Dendritic cell treated with granulocyte-macrophage colony-stimulating factor and Interleukin-4, amounts not matched to agents 40 ng/mL and 50 ng/mL, for 4 days (primary cell): ENCODE measurements at regions not wholly inside any gene's neighbourhood (a gene's known extent, or its start where the extent isn't known, plus 50 kb on each side); places are given as distances from the start of the nearest gene placed in this dataset.

Source experiments
- H3K27ac Mint-ChIP-seq: one replicate; pipeline ENCODE4 v1.8.0; 2022; ENCODE audit warnings: mild to moderate bottlenecking, mixed read lengths
- H3K27me3 Mint-ChIP-seq: one replicate; pipeline ENCODE4 v1.8.0; 2022; ENCODE audit warnings: mild to moderate bottlenecking, mixed read lengths
- H3K36me3 Mint-ChIP-seq: one replicate; pipeline ENCODE4 v1.8.0; 2022; ENCODE audit warnings: low read depth, mixed read lengths
- H3K4me1 Mint-ChIP-seq: one replicate; pipeline ENCODE4 v1.8.0; 2022; ENCODE audit warnings: low read depth, mixed read lengths
- H3K4me3 Mint-ChIP-seq: one replicate; pipeline ENCODE4 v1.8.0; 2022; ENCODE audit warnings: mild to moderate bottlenecking, moderate library complexity, mixed read lengths
- H3K9me3 Mint-ChIP-seq: one replicate; pipeline ENCODE4 v1.8.0; 2022; ENCODE audit warnings: mixed read lengths
- intact Hi-C: fragments of 100-400 bp; cut with micrococcal nuclease; formaldehyde crosslinking; loops from one replicate; pipeline ENCODE4 v1.15.0; 2022

DNA sequence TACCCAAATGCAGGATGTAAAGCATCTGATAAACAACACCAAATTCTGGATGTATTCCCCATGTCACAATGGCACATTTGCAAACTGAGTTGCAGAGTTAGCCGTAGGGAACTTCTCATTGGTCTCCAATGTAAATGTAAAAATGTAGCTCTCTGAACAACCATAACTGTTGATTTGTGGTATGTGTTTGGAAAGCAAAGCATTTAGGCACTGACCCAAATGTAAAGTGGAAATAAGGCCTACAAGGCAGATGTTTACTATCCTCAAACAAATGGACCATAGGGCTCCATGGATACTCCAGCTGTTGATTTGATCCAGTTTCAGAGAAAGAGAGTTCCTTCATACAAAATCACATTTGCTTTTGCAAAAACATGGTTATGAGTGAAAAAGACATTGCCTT is 223.0 kb upstream of the ELAC2 start:
- intact Hi-C loops = no loop called here
- no peaks in the 10 kb centered on the region for H3K27me3 Mint-ChIP-seq
- H3K4me1 Mint-ChIP-seq = no peaks in the 10 kb centered on the region
- H3K4me3 Mint-ChIP-seq = no peak overlapping the region
- H3K9me3 Mint-ChIP-seq = peaks cover 16% of the 10 kb centered on the region
- H3K36me3 Mint-ChIP-seq = no peaks in the 10 kb centered on the region
- no peak overlapping the region for H3K27ac Mint-ChIP-seq

DNA sequence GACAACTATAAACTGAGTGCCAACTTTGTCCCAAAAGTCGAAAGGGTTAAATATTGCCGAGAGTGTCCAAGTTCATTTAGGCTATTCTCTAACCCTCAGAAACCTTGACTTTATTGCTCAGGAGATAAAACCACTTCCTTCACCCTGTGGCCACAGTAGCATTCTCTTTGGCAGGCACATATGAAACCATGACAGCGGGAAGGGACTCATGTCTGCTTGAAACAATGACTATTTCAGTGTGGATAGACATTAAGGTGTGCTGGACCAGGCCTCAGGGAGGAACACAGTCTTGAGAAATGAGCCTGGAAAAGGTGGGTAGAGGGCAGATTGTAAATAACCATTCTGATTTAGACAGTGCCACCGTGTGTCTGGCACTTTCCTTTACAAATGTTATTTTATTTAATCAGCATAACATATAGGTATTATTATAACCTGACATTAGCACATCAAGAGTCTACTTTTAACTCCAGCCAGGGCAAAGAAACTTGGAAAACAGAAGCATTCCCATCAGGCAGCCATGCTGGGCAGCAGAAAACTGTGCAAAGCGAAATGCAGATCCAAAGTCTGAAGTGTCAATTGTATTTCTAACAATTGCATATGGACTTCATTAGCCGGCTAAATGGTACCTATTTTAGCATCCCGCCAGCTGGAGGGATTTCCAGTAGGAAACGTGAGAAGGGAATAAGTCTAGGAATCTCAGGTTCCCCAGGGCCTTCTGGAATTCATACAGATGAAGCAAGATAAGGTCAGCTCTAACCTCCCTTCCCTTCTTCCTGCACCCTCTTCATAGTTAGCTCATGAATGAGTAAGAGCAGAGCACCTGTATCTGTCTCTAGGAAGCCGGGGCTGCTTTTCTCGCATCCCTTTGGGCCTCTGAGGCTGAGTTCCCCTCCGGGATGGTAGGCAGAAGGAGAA is 212.8 kb upstream of the ELAC2 start:
- H3K27me3 Mint-ChIP-seq = no peaks in the 10 kb centered on the region
- no peaks in the 10 kb centered on the region for H3K9me3 Mint-ChIP-seq
- H3K27ac Mint-ChIP-seq = no peak overlapping the region
- H3K4me3 Mint-ChIP-seq = no peak overlapping the region
- no peaks in the 10 kb centered on the region for H3K4me1 Mint-ChIP-seq
- no peaks in the 10 kb centered on the region for H3K36me3 Mint-ChIP-seq
- intact Hi-C loops = no loop called here

DNA sequence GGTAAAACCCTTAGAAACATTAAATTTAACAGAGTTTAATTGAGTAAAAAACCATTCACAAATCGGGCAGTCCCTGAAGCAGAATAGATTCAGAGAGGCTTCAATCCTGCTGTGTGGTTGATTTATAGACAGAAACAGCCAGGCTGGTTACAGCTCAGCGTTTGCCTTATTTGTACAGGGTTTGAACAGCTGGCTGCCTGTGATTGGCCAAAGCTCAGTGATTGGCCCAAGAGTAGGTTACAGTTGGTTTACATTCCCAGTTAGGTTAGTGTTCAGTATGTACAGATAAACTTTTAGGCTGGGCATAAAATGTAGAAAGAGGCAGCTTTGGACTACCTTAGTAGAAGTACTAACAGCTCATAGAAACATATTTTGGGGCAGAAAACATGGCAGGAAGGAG is 210.4 kb upstream of the ELAC2 start:
- Mint-ChIP-seq H3K4me1 (no peaks in the 10 kb centered on the region), H3K27ac (no peak overlapping the region), H3K27me3 (no peaks in the 10 kb centered on the region), H3K4me3 (no peak overlapping the region), H3K9me3 (no peaks in the 10 kb centered on the region), H3K36me3 (no peaks in the 10 kb centered on the region)
- intact Hi-C loops = no loop called here

DNA sequence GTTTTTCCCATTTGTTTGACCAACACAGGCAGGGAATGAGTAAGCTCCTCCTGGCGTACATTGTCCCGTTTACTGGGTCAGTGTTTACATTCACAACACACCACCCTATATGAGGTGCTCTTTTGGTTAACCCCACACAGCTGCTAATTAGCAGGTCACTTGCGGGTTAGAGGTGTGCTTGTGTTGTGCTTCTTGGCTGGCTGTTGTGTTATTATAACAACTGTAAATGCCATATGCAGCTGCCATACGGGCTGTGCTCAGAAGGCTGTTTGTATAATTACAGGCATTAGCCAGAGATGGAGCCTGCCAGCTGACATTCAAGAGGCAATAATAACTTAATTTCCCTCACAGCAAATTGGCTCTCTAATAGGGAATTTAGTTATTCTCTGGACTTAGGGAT is 205.1 kb upstream of the ELAC2 start:
- Mint-ChIP-seq H3K9me3 (peaks cover 15% of the 10 kb centered on the region), H3K4me3 (no peak overlapping the region), H3K27me3 (no peaks in the 10 kb centered on the region), H3K36me3 (no peaks in the 10 kb centered on the region), H3K4me1 (no peaks in the 10 kb centered on the region), H3K27ac (no peak overlapping the region)
- intact Hi-C loops = no loop called here

DNA sequence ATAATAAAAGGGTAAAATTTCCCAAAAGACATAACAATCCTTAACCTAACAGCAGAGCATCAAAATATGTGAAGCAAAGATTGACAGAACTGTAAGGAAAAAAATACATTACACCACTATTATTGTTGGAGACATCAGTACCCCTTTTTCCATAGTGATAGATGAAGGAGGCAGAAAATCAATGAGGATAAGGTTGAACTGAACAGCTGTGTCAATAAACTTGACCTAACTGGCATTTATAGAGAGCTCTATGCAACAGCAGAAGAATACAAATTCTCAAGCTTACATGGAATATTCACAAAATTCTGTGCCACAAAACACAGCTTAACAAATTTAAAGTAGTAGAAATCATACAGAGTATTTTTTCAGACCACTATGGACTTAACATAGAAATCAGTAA is 195.0 kb upstream of the ELAC2 start:
- no peak overlapping the region for H3K27ac Mint-ChIP-seq
- no peak overlapping the region for H3K4me3 Mint-ChIP-seq
- H3K27me3 Mint-ChIP-seq = no peaks in the 10 kb centered on the region
- H3K4me1 Mint-ChIP-seq = no peaks in the 10 kb centered on the region
- intact Hi-C loops = no loop called here
- peaks cover 20% of the 10 kb centered on the region for H3K9me3 Mint-ChIP-seq
- no peaks in the 10 kb centered on the region for H3K36me3 Mint-ChIP-seq

GRCh38 chr17:13209081-13209480 is 191.3 kb upstream of the ELAC2 start:
- H3K36me3 Mint-ChIP-seq = no peaks in the 10 kb centered on the region
- no peak overlapping the region for H3K4me3 Mint-ChIP-seq
- H3K27me3 Mint-ChIP-seq = no peaks in the 10 kb centered on the region
- no peaks in the 10 kb centered on the region for H3K4me1 Mint-ChIP-seq
- no peak overlapping the region for H3K27ac Mint-ChIP-seq
- intact Hi-C loops = no loop called here
- peaks cover 49% of the 10 kb centered on the region for H3K9me3 Mint-ChIP-seq

GRCh38 chr17:13204607-13205237 is 186.9 kb upstream of the ELAC2 start:
- no peaks in the 10 kb centered on the region for H3K4me1 Mint-ChIP-seq
- H3K27me3 Mint-ChIP-seq = no peaks in the 10 kb centered on the region
- no peak overlapping the region for H3K27ac Mint-ChIP-seq
- intact Hi-C loops = no loop called here
- H3K9me3 Mint-ChIP-seq = peaks cover 53% of the 10 kb centered on the region
- no peaks in the 10 kb centered on the region for H3K36me3 Mint-ChIP-seq
- no peak overlapping the region for H3K4me3 Mint-ChIP-seq

DNA sequence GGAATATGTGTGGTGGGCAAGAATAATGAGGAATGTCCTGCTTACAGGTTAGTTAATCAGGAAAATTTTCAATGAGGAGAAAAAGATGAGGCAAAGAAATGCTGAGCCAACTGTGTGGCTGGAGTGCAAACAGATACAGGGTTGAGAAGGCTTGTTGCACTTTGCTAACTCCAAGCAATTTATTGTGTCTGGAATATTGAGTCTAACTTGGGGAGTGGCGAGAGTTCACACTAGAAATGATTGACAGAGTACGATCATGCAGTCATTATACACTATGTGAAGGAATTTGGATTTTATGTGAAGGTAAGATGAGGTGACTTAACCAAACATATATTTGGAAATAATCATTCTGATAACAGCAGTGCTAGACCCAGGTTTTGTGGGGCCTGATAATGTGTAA is 185.0 kb upstream of the ELAC2 start:
- Mint-ChIP-seq H3K36me3 (no peaks in the 10 kb centered on the region), H3K27me3 (no peaks in the 10 kb centered on the region), H3K27ac (no peak overlapping the region), H3K9me3 (peaks cover 61% of the 10 kb centered on the region), H3K4me3 (no peak overlapping the region), H3K4me1 (no peaks in the 10 kb centered on the region)
- intact Hi-C loops = no loop called here

DNA sequence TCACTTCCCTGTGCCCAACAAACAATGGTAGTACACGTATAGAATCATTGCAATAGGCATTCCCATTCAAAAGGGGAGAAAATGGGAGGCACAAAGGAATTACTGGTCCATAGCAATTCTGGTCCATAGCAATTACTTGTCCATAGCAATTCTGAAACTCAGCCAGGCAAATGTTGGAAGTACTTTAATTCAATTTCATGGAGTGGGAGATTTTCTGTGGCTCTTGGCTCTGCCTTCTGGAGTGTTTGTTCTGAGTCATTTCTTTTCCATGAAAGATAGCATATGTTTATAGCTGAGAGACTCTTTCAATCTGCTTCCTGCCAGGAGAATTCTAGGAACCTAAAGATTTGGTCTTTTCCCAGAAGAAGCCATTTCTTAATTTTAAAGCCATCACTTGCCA is 182.8 kb upstream of the ELAC2 start:
- H3K27ac Mint-ChIP-seq = no peak overlapping the region
- no peaks in the 10 kb centered on the region for H3K36me3 Mint-ChIP-seq
- H3K27me3 Mint-ChIP-seq = no peaks in the 10 kb centered on the region
- intact Hi-C loops = no loop called here
- H3K4me3 Mint-ChIP-seq = no peak overlapping the region
- peaks cover 47% of the 10 kb centered on the region for H3K9me3 Mint-ChIP-seq
- H3K4me1 Mint-ChIP-seq = no peaks in the 10 kb centered on the region

DNA sequence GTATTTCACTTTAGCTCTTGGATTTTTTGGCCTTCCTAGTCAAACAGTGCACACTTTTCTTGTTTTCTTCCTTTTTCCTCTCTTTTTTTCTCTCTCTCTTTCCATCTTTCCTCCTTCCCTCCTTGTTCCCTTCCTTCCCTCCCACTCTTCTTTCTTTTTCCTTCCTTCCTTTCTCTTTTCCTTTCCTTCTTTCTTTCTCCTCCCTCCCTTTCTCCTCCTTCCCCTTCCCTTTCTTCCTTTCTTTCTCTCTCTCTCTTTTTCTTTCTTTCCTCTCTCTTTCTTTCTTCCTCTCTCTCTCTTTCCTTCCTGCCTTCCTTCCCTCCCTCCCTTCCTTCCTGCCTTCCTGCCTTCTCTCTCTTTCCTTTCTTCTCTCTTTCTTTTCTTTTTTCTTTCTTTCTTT is 181.6 kb upstream of the ELAC2 start:
- Mint-ChIP-seq H3K27ac (no peak overlapping the region), H3K4me3 (no peak overlapping the region), H3K9me3 (peaks cover 40% of the 10 kb centered on the region), H3K4me1 (no peaks in the 10 kb centered on the region), H3K36me3 (no peaks in the 10 kb centered on the region), H3K27me3 (no peaks in the 10 kb centered on the region)
- intact Hi-C loops = no loop called here

DNA sequence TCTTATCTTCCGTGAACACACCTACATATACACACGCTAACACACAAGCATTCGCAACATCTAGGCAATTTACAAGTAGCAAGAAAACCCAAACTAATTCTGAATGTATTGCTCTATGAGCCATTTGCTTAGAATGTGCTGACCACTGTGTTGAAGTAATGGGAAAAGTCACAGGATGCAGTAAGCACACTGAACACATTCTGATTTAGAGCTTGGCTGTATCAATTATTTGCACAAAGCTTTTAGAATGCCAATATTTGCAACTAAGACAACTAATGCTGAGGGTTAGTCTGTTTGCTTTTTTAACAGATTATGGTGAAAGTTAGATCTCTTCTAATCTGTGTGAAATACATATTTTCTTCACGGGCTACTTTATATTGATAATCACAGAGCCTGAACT is 179.8 kb upstream of the ELAC2 start:
- intact Hi-C loops = no loop called here
- Mint-ChIP-seq H3K4me3 (no peak overlapping the region), H3K4me1 (no peaks in the 10 kb centered on the region), H3K9me3 (peaks cover 36% of the 10 kb centered on the region), H3K27me3 (no peaks in the 10 kb centered on the region), H3K27ac (no peak overlapping the region), H3K36me3 (no peaks in the 10 kb centered on the region)

- Mint-ChIP-seq H3K36me3 (no peaks in the 10 kb centered on the region), H3K9me3 (peaks cover 31% of the 10 kb centered on the region), H3K4me1 (no peaks in the 10 kb centered on the region), H3K27me3 (no peaks in the 10 kb centered on the region), H3K27ac (no peak overlapping the region), H3K4me3 (no peak overlapping the region)
- intact Hi-C loops = no loop called here
These were observed 177.1 kb upstream of the ELAC2 start for GRCh38 chr17:13194887-13195286.

DNA sequence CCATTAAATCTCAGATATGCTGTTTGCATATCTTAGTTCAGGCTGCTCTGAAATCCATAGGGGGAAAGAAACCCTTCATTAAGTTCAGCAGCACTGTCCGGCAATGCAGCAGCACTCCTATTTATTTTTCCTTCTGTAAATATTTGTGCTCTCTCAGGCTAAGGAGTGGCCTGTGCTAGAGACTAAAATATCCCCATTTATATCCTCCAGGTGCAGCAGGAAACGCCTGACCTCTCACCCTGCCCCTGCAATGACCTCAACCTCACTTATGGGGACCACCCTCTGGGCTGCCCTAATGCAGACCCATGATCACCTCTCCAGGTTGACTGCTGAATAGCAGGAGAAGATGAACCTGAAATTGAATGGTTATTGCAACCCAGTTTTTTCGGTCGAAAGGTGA is 165.0 kb upstream of the ELAC2 start:
- peaks cover 23% of the 10 kb centered on the region for H3K9me3 Mint-ChIP-seq
- H3K27ac Mint-ChIP-seq = no peak overlapping the region
- intact Hi-C loops = no loop called here
- no peaks in the 10 kb centered on the region for H3K4me1 Mint-ChIP-seq
- H3K36me3 Mint-ChIP-seq = no peaks in the 10 kb centered on the region
- H3K4me3 Mint-ChIP-seq = no peak overlapping the region
- no peaks in the 10 kb centered on the region for H3K27me3 Mint-ChIP-seq

DNA sequence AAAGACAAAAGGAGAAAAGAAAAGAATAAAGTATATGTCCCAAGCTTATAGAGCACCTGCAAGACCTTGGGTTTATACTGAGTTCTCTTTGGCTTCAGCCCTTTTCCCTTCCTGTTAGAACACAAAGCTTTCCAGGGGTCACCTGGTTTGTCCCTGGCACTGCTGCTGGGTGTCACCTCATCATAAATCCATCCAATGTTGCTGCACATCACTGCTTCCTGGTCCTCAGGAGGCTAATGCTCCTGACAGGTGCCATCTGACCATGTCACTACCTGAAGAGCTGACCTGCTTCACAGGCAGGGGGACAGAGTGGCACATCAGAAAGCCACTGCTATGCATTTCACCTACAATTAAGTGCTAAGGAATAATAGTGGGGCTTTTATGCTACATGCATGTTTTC is 164.6 kb upstream of the ELAC2 start:
- H3K27ac Mint-ChIP-seq = no peak overlapping the region
- peaks cover 23% of the 10 kb centered on the region for H3K9me3 Mint-ChIP-seq
- intact Hi-C loops = no loop called here
- no peaks in the 10 kb centered on the region for H3K4me1 Mint-ChIP-seq
- no peaks in the 10 kb centered on the region for H3K27me3 Mint-ChIP-seq
- H3K36me3 Mint-ChIP-seq = no peaks in the 10 kb centered on the region
- no peak overlapping the region for H3K4me3 Mint-ChIP-seq

DNA sequence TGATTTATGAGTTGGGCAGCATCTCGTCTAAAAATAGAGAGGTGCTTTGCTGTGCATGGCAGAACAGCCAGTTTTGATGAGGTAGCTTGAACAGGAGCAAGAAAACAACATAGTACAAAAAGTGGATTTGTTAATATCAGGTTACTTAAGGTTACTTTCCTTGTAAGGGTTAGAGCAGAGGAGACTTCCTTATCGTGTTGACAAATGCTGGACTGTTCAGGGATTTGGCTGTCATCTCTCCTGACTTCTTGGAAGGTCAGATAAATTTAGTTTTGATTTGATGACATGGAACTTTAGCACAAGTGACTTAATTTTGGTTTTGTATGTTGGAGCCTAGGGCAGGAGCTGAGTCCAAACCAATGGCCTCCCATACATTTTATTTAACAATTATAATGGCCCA is 163.9 kb upstream of the ELAC2 start:
- H3K9me3 Mint-ChIP-seq = peaks cover 22% of the 10 kb centered on the region
- no peaks in the 10 kb centered on the region for H3K27me3 Mint-ChIP-seq
- H3K27ac Mint-ChIP-seq = no peak overlapping the region
- no peak overlapping the region for H3K4me3 Mint-ChIP-seq
- intact Hi-C loops = no loop called here
- H3K4me1 Mint-ChIP-seq = no peaks in the 10 kb centered on the region
- H3K36me3 Mint-ChIP-seq = no peaks in the 10 kb centered on the region
